ENCODE measurements at regions not wholly inside any gene's neighbourhood (a gene's known extent, or its start where the extent isn't known, plus 50 kb on each side); places are given as distances from the start of the nearest gene placed in this dataset.

- H3K4me2 ChIP-seq = no peak overlapping the region
- intact Hi-C loops (cut with micrococcal nuclease; ENCODE audit: unreplicated experiment) = no loop called here
- no peaks in the 10 kb centered on the region; the same call in 1 of the 2 replicates for H3K9me2 ChIP-seq (ENCODE audit: insufficient read depth)
- ChIA-PET POLR2A (ENCODE audit: unreplicated experiment) (no interaction called here), CTCF (interaction anchor here (0.5 kb wide), 1 partner anchor 51 kb away, joined by 3 read pairs; no protein-coding TSS in a partner anchor)
- no peak overlapping the region for H3K4me3 ChIP-seq
- H3K79me2 ChIP-seq (ENCODE audit: low read depth) = no peaks in the 10 kb centered on the region
- no peaks in the 10 kb centered on the region for H4K20me1 ChIP-seq (ENCODE audit: insufficient read depth)
- H3K9me3 ChIP-seq (ENCODE audit: insufficient read depth, low read depth) = peaks cover 3% of the 10 kb centered on the region; the same call in 1 of the 2 replicates
- no peaks in the 10 kb centered on the region for H3K4me1 ChIP-seq (replicated peaks; ENCODE audit: insufficient read depth)
- no TSS peak for BruUV-seq (replicated peaks)
- no peak overlapping the region; the same call in 1 of the 2 replicates for H2AFZ ChIP-seq
- TF ChIP-seq EZH2 (IDR thresholded peaks at IDR 0.05; ENCODE audit: low read depth) (no peak), CTCF (conservative IDR thresholded peaks at IDR 0.05) (no peak)
- no peaks in the 10 kb centered on the region for H3K27me3 ChIP-seq (ENCODE audit: insufficient read depth, low read depth)
- no peak for DNase-seq
- no peaks in the 10 kb centered on the region for H3F3A ChIP-seq (ENCODE audit: insufficient read depth, low read depth)
- no peaks in the 10 kb centered on the region for H3K36me3 ChIP-seq (ENCODE audit: low read depth)
- no peak overlapping the region for H3K27ac ChIP-seq
Measured at GRCh38 chr6:126529637-126530362, 189.9 kb downstream of the CENPW start.

- TF ChIP-seq EZH2 (IDR thresholded peaks at IDR 0.05; ENCODE audit: low read depth) (no peak), CTCF (conservative IDR thresholded peaks at IDR 0.05) (no peak)
- no peak overlapping the region for H3K4me2 ChIP-seq
- H4K20me1 ChIP-seq (ENCODE audit: insufficient read depth) = no peaks in the 10 kb centered on the region
- no peak overlapping the region for H2AFZ ChIP-seq
- no peaks in the 10 kb centered on the region for H3K79me2 ChIP-seq (ENCODE audit: low read depth)
- no peaks in the 10 kb centered on the region for H3K27me3 ChIP-seq (ENCODE audit: insufficient read depth, low read depth)
- ChIA-PET CTCF (interaction anchor here (0.7 kb wide), 1 partner anchor 19 kb away, joined by 3 read pairs; no protein-coding TSS in a partner anchor), POLR2A (ENCODE audit: unreplicated experiment) (no interaction called here)
- H3K36me3 ChIP-seq (ENCODE audit: low read depth) = no peaks in the 10 kb centered on the region
- no peaks in the 10 kb centered on the region; the same call in 1 of the 2 replicates for H3K9me2 ChIP-seq (ENCODE audit: insufficient read depth)
- intact Hi-C loops (cut with micrococcal nuclease; ENCODE audit: unreplicated experiment) = no loop called here
- no peak overlapping the region for H3K27ac ChIP-seq
- H3K4me3 ChIP-seq = no peak overlapping the region
- DNase-seq = no peak
- H3K9me3 ChIP-seq (ENCODE audit: insufficient read depth, low read depth) = peaks cover 3% of the 10 kb centered on the region; the same call in 1 of the 2 replicates
- no peaks in the 10 kb centered on the region for H3K4me1 ChIP-seq (replicated peaks; ENCODE audit: insufficient read depth)
- BruUV-seq (replicated peaks) = no TSS peak
- no peaks in the 10 kb centered on the region for H3F3A ChIP-seq (ENCODE audit: insufficient read depth, low read depth)
Measured at GRCh38 chr6:126530775-126531174, 190.9 kb downstream of the CENPW start.

GRCh38 chr6:126531286-126531685 lies 191.4 kb downstream of the CENPW start:
- Histone ChIP-seq H3K4me3 (no peak overlapping the region), H3K4me1 (replicated peaks; ENCODE audit: insufficient read depth) (no peaks in the 10 kb centered on the region), H3K4me2 (no peak overlapping the region), H3K27me3 (ENCODE audit: insufficient read depth, low read depth) (no peaks in the 10 kb centered on the region), H3K9me3 (ENCODE audit: insufficient read depth, low read depth) (peaks cover 3% of the 10 kb centered on the region; the same call in 1 of the 2 replicates), H2AFZ (no peak overlapping the region), H4K20me1 (ENCODE audit: insufficient read depth) (no peaks in the 10 kb centered on the region), H3K36me3 (ENCODE audit: low read depth) (no peaks in the 10 kb centered on the region), H3K27ac (no peak overlapping the region), H3K9me2 (ENCODE audit: insufficient read depth) (no peaks in the 10 kb centered on the region; the same call in 1 of the 2 replicates), H3K79me2 (ENCODE audit: low read depth) (no peaks in the 10 kb centered on the region), H3F3A (ENCODE audit: insufficient read depth, low read depth) (no peaks in the 10 kb centered on the region)
- CTCF ChIA-PET = interaction anchor here (0.7 kb wide), 1 partner anchor 19 kb away, joined by 3 read pairs; no protein-coding TSS in a partner anchor
- BruUV-seq (replicated peaks) = no TSS peak
- intact Hi-C loops (cut with micrococcal nuclease; ENCODE audit: unreplicated experiment) = no loop called here
- POLR2A ChIA-PET (ENCODE audit: unreplicated experiment) = no interaction called here
- no peak for DNase-seq
- TF ChIP-seq CTCF (conservative IDR thresholded peaks at IDR 0.05) (no peak), EZH2 (IDR thresholded peaks at IDR 0.05; ENCODE audit: low read depth) (no peak)

All from PC-9 (cell line).